Effector CD4-positive, alpha-beta T cell (primary cell): ENCODE measurements at regions not wholly inside any gene's neighbourhood (a gene's known extent, or its start where the extent isn't known, plus 50 kb on each side); places are given as distances from the start of the nearest gene placed in this dataset.
"Not testable (repeated sequence)": the region's sequence is repeated elsewhere in the genome, so short reads cannot be mapped to it uniquely, and the experiment has no call there.

ENCODE experiments used
- DNase-seq: peaks from one replicate; pipeline ENCODE4 v3.0.0-alpha.2; 2020

GRCh38 chr6:119760046-119760445 lies 410.5 kb upstream of the MAN1A1 start:
- DNase-seq: no peak

- DNase-seq: no peak
Measured at GRCh38 chr6:119758385-119758784, 408.8 kb upstream of the MAN1A1 start.

GRCh38 chr6:119757467-119757866 lies 407.9 kb upstream of the MAN1A1 start:
- no peak for DNase-seq

- DNase-seq: no peak
Measured at GRCh38 chr6:119749335-119749734, 399.8 kb upstream of the MAN1A1 start.

- DNase-seq: not testable (repeated sequence)
Measured at GRCh38 chr6:119748535-119748934, 399.0 kb upstream of the MAN1A1 start.

- DNase-seq: peak; percentile 7
Measured at GRCh38 chr6:119742188-119742803, 392.7 kb upstream of the MAN1A1 start.

GRCh38 chr6:119739769-119740168 lies 390.2 kb upstream of the MAN1A1 start:
- no peak for DNase-seq

GRCh38 chr6:119738425-119738824 lies 388.9 kb upstream of the MAN1A1 start:
- DNase-seq: no peak

GRCh38 chr6:119736296-119737021 lies 386.9 kb upstream of the MAN1A1 start:
- DNase-seq: no peak

GRCh38 chr6:119735530-119735929 lies 386.0 kb upstream of the MAN1A1 start:
- DNase-seq: no peak

- DNase-seq: no peak
Measured at GRCh38 chr6:119734227-119734626, 384.7 kb upstream of the MAN1A1 start.

- DNase-seq: no peak
Measured at GRCh38 chr6:119728935-119729334, 379.4 kb upstream of the MAN1A1 start.

GRCh38 chr6:119728220-119728750 lies 378.7 kb upstream of the MAN1A1 start:
- no peak for DNase-seq

GRCh38 chr6:119727504-119728219 lies 378.1 kb upstream of the MAN1A1 start:
- no peak for DNase-seq

GRCh38 chr6:119726912-119727311 lies 377.4 kb upstream of the MAN1A1 start:
- DNase-seq: not testable (repeated sequence)

GRCh38 chr6:119726086-119726485 lies 376.5 kb upstream of the MAN1A1 start:
- DNase-seq: no peak

- no peak for DNase-seq
Measured at GRCh38 chr6:119720160-119720559, 370.6 kb upstream of the MAN1A1 start.

- no peak for DNase-seq
Measured at GRCh38 chr6:119717942-119718341, 368.4 kb upstream of the MAN1A1 start.

GRCh38 chr6:119716668-119717270 lies 367.2 kb upstream of the MAN1A1 start:
- DNase-seq: no peak

GRCh38 chr6:119713903-119714302 lies 364.3 kb upstream of the MAN1A1 start:
- DNase-seq: no peak

- no peak for DNase-seq
Measured at GRCh38 chr6:119686644-119687043, 337.1 kb upstream of the MAN1A1 start.

- no peak for DNase-seq
Measured at GRCh38 chr6:119686240-119686639, 336.7 kb upstream of the MAN1A1 start.

- DNase-seq: no peak
Measured at GRCh38 chr6:119683671-119684070, 334.1 kb upstream of the MAN1A1 start.
